HepG2 (cell line): ENCODE measurements at regions not wholly inside any gene's neighbourhood (a gene's known extent, or its start where the extent isn't known, plus 50 kb on each side); places are given as distances from the start of the nearest gene placed in this dataset.

ENCODE experiments used
- ATAC-seq: fragments of 200-7000 bp; cut with Tn5 transposase; 3 replicates; pipeline ENCODE4 v1.9.1; 2020; ENCODE audit warnings: mild to moderate bottlenecking, moderate library complexity
- BruUV-seq: library from RNA; stranded (reverse); fragments of 400-500 nt; replicated peaks from 2 replicates; lab custom pipeline; 2021; lab: Mats Ljungman, UMichigan
- CTCF ChIA-PET: fragments of 300-600 bp; formaldehyde crosslinking; extraction: SDS; loops from one replicate; lab custom pipeline; 2021; ENCODE audit warnings: low total read pairs, inconsistent platforms, low intra/inter-chr PET ratio; lab: Yijun Ruan, JAX
- POLR2A ChIA-PET: fragments of 350-600 bp; sonication (Branson Sonifier 250); formaldehyde crosslinking; loops from one replicate; lab custom pipeline; 2020; ENCODE audit warnings: antibody characterized with exemption, inconsistent platforms; lab: Yijun Ruan, JAX
- DNase-seq: peaks from one replicate; pipeline ENCODE4 v3.0.0-alpha.2; 2015; ENCODE audit warnings: low spot score
- FAIRE-seq: peaks from 3 replicates; lab custom pipeline; 2011; peaks lifted over from hg19 to GRCh38; lab: Jason Lieb, UNC
- H2AFZ ChIP-seq: one replicate; pipeline ENCODE4 v1.6.1; 2011; ENCODE audit warnings: low read length, inconsistent platforms
- H3K27ac ChIP-seq: fragments of 300-600 bp; 3 replicates; pipeline ENCODE4 v1.8.0; 2011; ENCODE audit warnings: mixed run types, mild to moderate bottlenecking, mixed read lengths, low read length, inconsistent platforms; ENCODE audit not compliant: insufficient read depth; ENCODE audit errors: extremely low read length
- H3K27me3 ChIP-seq, 2 experiments: fragments of 200-600 bp in 1 of 2; 2 replicates in 1 of 2; 3 replicates in 1 of 2; pipeline versions ENCODE4 v1.6.0 to v1.8.0; 2011; ENCODE audit warnings: low read length in 2 of 2, mild to moderate bottlenecking in 2 of 2, moderate library complexity in 2 of 2, inconsistent platforms in 1 of 2; ENCODE audit not compliant: insufficient read depth in 2 of 2, control insufficient read depth in 1 of 2
- H3K36me3 ChIP-seq, 2 experiments: fragments of 200-600 bp in 1 of 2; replicated peaks in 1 of 2; 2 replicates in 1 of 2; 3 replicates in 1 of 2; pipeline versions ENCODE4 v1.5.1 to v1.8.0; 2011; ENCODE audit warnings: low read length in 2 of 2, inconsistent platforms in 1 of 2; ENCODE audit not compliant: insufficient read depth in 2 of 2, control insufficient read depth in 1 of 2
- H3K4me1 ChIP-seq: 2 replicates; pipeline ENCODE4 v1.5.1; 2012; ENCODE audit warnings: low read length, inconsistent platforms; ENCODE audit not compliant: insufficient read depth
- H3K4me2 ChIP-seq: 2 replicates; pipeline ENCODE4 v1.6.0; 2011; ENCODE audit warnings: low read depth, low read length, inconsistent platforms
- H3K4me3 ChIP-seq, 3 experiments: fragments of 200-600 bp in 1 of 3; sonication (generic), shearing (Covaris generic) in 1 of 3; replicated peaks in 1 of 3; 2 replicates each; pipeline ENCODE4 v1.5.1; 2011 to 2016; ENCODE audit warnings: low read length in 3 of 3, inconsistent platforms in 2 of 3, low read depth in 2 of 3, mild to moderate bottlenecking in 2 of 3, control low read depth in 1 of 3, mixed read lengths in 1 of 3; ENCODE audit not compliant: insufficient read depth in 1 of 3
- H3K79me2 ChIP-seq: one replicate; pipeline ENCODE4 v1.6.1; 2011; ENCODE audit warnings: low read length, inconsistent platforms; ENCODE audit not compliant: insufficient read depth
- H3K9ac ChIP-seq: 2 replicates; pipeline ENCODE4 v1.6.0; 2011; ENCODE audit warnings: mild to moderate bottlenecking, low read depth, low read length, inconsistent platforms; ENCODE audit not compliant: insufficient read depth
- H3K9me3 ChIP-seq: 2 replicates; pipeline ENCODE4 v1.5.1; 2012; ENCODE audit warnings: mild to moderate bottlenecking, low read length
- H4K20me1 ChIP-seq: 2 replicates; pipeline ENCODE4 v1.6.0; 2011; ENCODE audit warnings: inconsistent platforms, mild to moderate bottlenecking, low read length, moderate library complexity; ENCODE audit not compliant: insufficient read depth
- FIP1L1 ChIP-seq: fragments of 200-400 bp; formaldehyde crosslinking; IDR thresholded peaks from 2 replicates; pipeline ENCODE4 v1.6.1; 2018; ENCODE audit warnings: low read depth, mild to moderate bottlenecking, low read length, moderate library complexity, borderline replicate concordance; ENCODE audit not compliant: insufficient read depth
- HNRNPLL ChIP-seq: fragments of 200-400 bp; formaldehyde crosslinking; IDR thresholded peaks from 2 replicates; pipeline ENCODE4 v1.6.1; 2017; ENCODE audit warnings: mild to moderate bottlenecking, low read depth, low read length; ENCODE audit not compliant: poor library complexity, severe bottlenecking
- NFAT5 ChIP-seq: sonication (generic); formaldehyde crosslinking; IDR thresholded peaks from 2 replicates; pipeline ENCODE4 v1.4.0; 2020; ENCODE audit warnings: missing genetic modification reagents
- PHF5A ChIP-seq: IDR thresholded peaks from one replicate; pipeline ENCODE4 v1.6.1; 2018; ENCODE audit warnings: low read depth, missing genetic modification reagents; ENCODE audit not compliant: unreplicated experiment
- RXRA ChIP-seq: sonication (generic); formaldehyde crosslinking; IDR thresholded peaks from 2 replicates; pipeline ENCODE4 v1.5.1; 2020; ENCODE audit warnings: missing genetic modification reagents
- SALL1 ChIP-seq: sonication (generic); formaldehyde crosslinking; IDR thresholded peaks from 2 replicates; pipeline ENCODE4 v1.8.0; 2022; ENCODE audit warnings: mild to moderate bottlenecking, missing genetic modification reagents
- ZSCAN29 ChIP-seq: sonication (generic); formaldehyde crosslinking; conservative IDR thresholded peaks from 2 replicates; pipeline ENCODE4 v1.4.0; 2020; ENCODE audit warnings: mild to moderate bottlenecking, missing genetic modification reagents
- WGBS: methylation state at CpG from one replicate; pipeline ENCODE4 v1.1.6; 2017; ENCODE audit warnings: low lambda C conversion rate; 5-methylcytosine and 5-hydroxymethylcytosine counted together
- in situ Hi-C: cut with HindIII; loops from 2 replicates; pipeline ENCODE4 v1.10.0; 2017; ENCODE audit warnings: low pct_unique_long_range_greater_than_20kb; ENCODE audit not compliant: extremely low pct_ligation_motif_present
- intact Hi-C: fragments of 100-400 bp; cut with micrococcal nuclease; formaldehyde crosslinking; loops from one replicate; pipeline ENCODE4 v1.10.0; 2022; ENCODE audit not compliant: unreplicated experiment

- FAIRE-seq (no peak), ATAC-seq (no peak), DNase-seq (no peak)
- Histone ChIP-seq H3K9ac (no peak overlapping the region), H3K4me3 (no peak overlapping the region), H3K9me3 (no peaks in the 10 kb centered on the region), H3K4me1 (no peaks in the 10 kb centered on the region), H3K27ac (no peak overlapping the region), H3K27me3 (peaks cover 1 to 9% of the 10 kb centered on the region in 2 experiments; a peak in 1 of 5 replicates), H3K36me3 (no peaks in the 10 kb centered on the region), H2AFZ (no peak overlapping the region), H4K20me1 (no peaks in the 10 kb centered on the region), H3K79me2 (no peaks in the 10 kb centered on the region), H3K4me2 (no peak overlapping the region)
- 22% methylated on average over 2 of the region's 5 CpGs for WGBS
- intact Hi-C loops, result no loop called here
- BruUV-seq, result no TSS peak
- CTCF ChIA-PET, result no interaction called here
- POLR2A ChIA-PET, result no interaction called here
- in situ Hi-C loops, result no loop called here
- TF ChIP-seq FIP1L1 (no peak), NFAT5 (CRISPR knock-in tag) (no peak), PHF5A (CRISPR knock-in tag) (no peak), SALL1 (CRISPR knock-in tag) (no peak), HNRNPLL (no peak), RXRA (CRISPR knock-in tag) (no peak), ZSCAN29 (CRISPR knock-in tag) (no peak)
Observed at GRCh38 chr5:5645891-5646290, 223.4 kb downstream of the ICE1 start.
